ENCODE measurements at regions not wholly inside any gene's neighbourhood (a gene's known extent, or its start where the extent isn't known, plus 50 kb on each side); places are given as distances from the start of the nearest gene placed in this dataset.

- no peaks in the 10 kb centered on the region for H3K27me3 ChIP-seq (ENCODE audit: insufficient read depth)
- H3K4me2 ChIP-seq = no peak overlapping the region
- H4K20me1 ChIP-seq (ENCODE audit: insufficient read depth) = no peaks in the 10 kb centered on the region
- WGBS (ENCODE audit: low lambda C conversion rate) = 60% methylated on average over 3 of the region's 3 CpGs
- no peaks in the 10 kb centered on the region for H3K36me3 ChIP-seq (replicated peaks in 1 of 2; ENCODE audit: control insufficient read depth in 1 of 2, insufficient read depth in 2 of 2, low read length in 1 of 2)
- no peaks in the 10 kb centered on the region for H3F3A ChIP-seq (replicated peaks; ENCODE audit: insufficient read depth)
- POLR2A ChIA-PET = no interaction called here
- TF ChIP-seq ELF1 (IDR thresholded peaks at IDR 0.05) (no peak), GATA2 (CRISPR knock-in tag; IDR thresholded peaks at IDR 0.05) (no peak), MXI1 (IDR thresholded peaks at IDR 0.05; ENCODE audit: low read depth, low read length) (no peak), REST (IDR thresholded peaks at IDR 0.05; ENCODE audit: low read depth, low read length) (no peak), SMC3 (IDR thresholded peaks at IDR 0.05; ENCODE audit: low read depth, low read length) (no peak), CTCF (IDR thresholded peaks at IDR 0.05) (no peak), SIN3A (IDR thresholded peaks at IDR 0.05; ENCODE audit: borderline replicate concordance, low read depth, low read length) (no peak), YY1 (IDR thresholded peaks at IDR 0.05; ENCODE audit: low read depth) (no peak), FOXM1 (IDR thresholded peaks at IDR 0.05; ENCODE audit: low read depth) (no peak), MEF2A (IDR thresholded peaks at IDR 0.05; ENCODE audit: borderline replicate concordance, low read depth) (no peak), RCOR1 (IDR thresholded peaks at IDR 0.05; ENCODE audit: low read length) (no peak), IRF3 (IDR thresholded peaks at IDR 0.05; ENCODE audit: low read depth, low read length) (no peak), FOSL2 (IDR thresholded peaks at IDR 0.05; ENCODE audit: borderline replicate concordance, low read depth) (no peak), RAD21 (IDR thresholded peaks at IDR 0.05; ENCODE audit: low read length) (no peak), ZBTB33 (IDR thresholded peaks at IDR 0.05; ENCODE audit: borderline replicate concordance, low read depth) (no peak), NRF1 (IDR thresholded peaks at IDR 0.05; ENCODE audit: low read depth, low read length) (no peak), EP300 (IDR thresholded peaks at IDR 0.05; ENCODE audit: borderline replicate concordance in 1 of 2, low read depth in 1 of 2, low read length in 1 of 2) (no peak)
- no peaks in the 10 kb centered on the region for H3K9me3 ChIP-seq
- no peaks in the 10 kb centered on the region for H3K79me2 ChIP-seq (ENCODE audit: insufficient read depth)
- no peak overlapping the region for H3K9ac ChIP-seq
- CTCF ChIA-PET = interaction anchor here (1.2 kb wide), 1 partner anchor 65 kb away, joined by 5 read pairs; no protein-coding TSS in a partner anchor
- DNase-seq = no peak
- peaks cover 0 to 2% of the 10 kb centered on the region in 2 experiments; a peak in 1 of 4 replicates for H3K4me1 ChIP-seq (ENCODE audit: control insufficient read depth in 1 of 2, insufficient read depth in 2 of 2, low read depth in 1 of 2, low read length in 1 of 2)
- no peak overlapping the region for H3K4me3 ChIP-seq (ENCODE audit: low read depth in 2 of 2, low read length in 1 of 2)
- H3K27ac ChIP-seq (ENCODE audit: low read depth in 2 of 2, low read length in 1 of 2) = no peak overlapping the region
- H2AFZ ChIP-seq (ENCODE audit: low read depth) = no peak overlapping the region
- no peaks in the 10 kb centered on the region for H3K9me2 ChIP-seq
Measured at GRCh38 chr3:107128946-107129345, 248.3 kb upstream of the CCDC54 start.

All from SK-N-SH (cell line).